ENCODE measurements at regions not wholly inside any gene's neighbourhood (a gene's known extent, or its start where the extent isn't known, plus 50 kb on each side); places are given as distances from the start of the nearest gene placed in this dataset.

- Mint-ChIP-seq H3K4me3 (no peak overlapping the region), H3K9me3 (no peaks in the 10 kb centered on the region), H3K36me3 (no peaks in the 10 kb centered on the region), H3K4me1 (peaks cover 3% of the 10 kb centered on the region), H3K27ac (no peak overlapping the region), H3K27me3 (ENCODE audit: low read depth) (no peaks in the 10 kb centered on the region)
- TF ChIP-seq CTCF (IDR thresholded peaks at IDR 0.05; ENCODE audit: unreplicated experiment): no peak
- no peak for DNase-seq (ENCODE audit: low spot score in 2 of 2, unreplicated experiment in 2 of 2)
These were observed 337.6 kb downstream of the CDC14C start for GRCh38 chr7:49261928-49262327.

- no peaks in the 10 kb centered on the region for H3K36me3 Mint-ChIP-seq
- DNase-seq (ENCODE audit: low spot score in 2 of 2, unreplicated experiment in 2 of 2): no peak
- H3K4me1 Mint-ChIP-seq: peaks cover 3% of the 10 kb centered on the region
- H3K27ac Mint-ChIP-seq: no peak overlapping the region
- TF ChIP-seq CTCF (IDR thresholded peaks at IDR 0.05; ENCODE audit: unreplicated experiment): no peak
- no peaks in the 10 kb centered on the region for H3K9me3 Mint-ChIP-seq
- no peak overlapping the region for H3K4me3 Mint-ChIP-seq
- H3K27me3 Mint-ChIP-seq (ENCODE audit: low read depth): no peaks in the 10 kb centered on the region
These were observed 340.2 kb downstream of the CDC14C start for GRCh38 chr7:49264530-49264929.

GRCh38 chr7:49273897-49274296, 349.6 kb downstream of the CDC14C start:
- Mint-ChIP-seq H3K36me3 (no peaks in the 10 kb centered on the region), H3K4me3 (no peak overlapping the region), H3K9me3 (no peaks in the 10 kb centered on the region), H3K27ac (no peak overlapping the region), H3K27me3 (ENCODE audit: low read depth) (peaks cover 4% of the 10 kb centered on the region), H3K4me1 (no peaks in the 10 kb centered on the region)
- DNase-seq (ENCODE audit: low spot score in 2 of 2, unreplicated experiment in 2 of 2): no peak
- TF ChIP-seq CTCF (IDR thresholded peaks at IDR 0.05; ENCODE audit: unreplicated experiment): no peak

GRCh38 chr7:49279891-49280290, 355.5 kb downstream of the CDC14C start:
- DNase-seq (ENCODE audit: low spot score in 2 of 2, unreplicated experiment in 2 of 2): no peak
- Mint-ChIP-seq H3K4me1 (no peaks in the 10 kb centered on the region), H3K4me3 (no peak overlapping the region), H3K27ac (no peak overlapping the region), H3K27me3 (ENCODE audit: low read depth) (no peaks in the 10 kb centered on the region), H3K9me3 (no peaks in the 10 kb centered on the region), H3K36me3 (no peaks in the 10 kb centered on the region)
- no peak for TF ChIP-seq CTCF (IDR thresholded peaks at IDR 0.05; ENCODE audit: unreplicated experiment)

- Mint-ChIP-seq H3K4me3 (no peak overlapping the region), H3K36me3 (no peaks in the 10 kb centered on the region), H3K9me3 (no peaks in the 10 kb centered on the region), H3K27ac (no peak overlapping the region), H3K4me1 (peaks cover 9% of the 10 kb centered on the region), H3K27me3 (ENCODE audit: low read depth) (peaks cover 2% of the 10 kb centered on the region)
- TF ChIP-seq CTCF (IDR thresholded peaks at IDR 0.05; ENCODE audit: unreplicated experiment): no peak
- no peak for DNase-seq (ENCODE audit: low spot score in 2 of 2, unreplicated experiment in 2 of 2)
These were observed 363.3 kb downstream of the CDC14C start for GRCh38 chr7:49287653-49288052.

GRCh38 chr7:49294611-49295010, 370.3 kb downstream of the CDC14C start:
- no peak for DNase-seq (ENCODE audit: low spot score in 2 of 2, unreplicated experiment in 2 of 2)
- no peak for TF ChIP-seq CTCF (IDR thresholded peaks at IDR 0.05; ENCODE audit: unreplicated experiment)
- no peak overlapping the region for H3K4me3 Mint-ChIP-seq
- H3K27me3 Mint-ChIP-seq (ENCODE audit: low read depth): peaks cover under 1% of the 10 kb centered on the region
- H3K36me3 Mint-ChIP-seq: no peaks in the 10 kb centered on the region
- H3K4me1 Mint-ChIP-seq: peaks cover 9% of the 10 kb centered on the region
- H3K9me3 Mint-ChIP-seq: peaks cover 10% of the 10 kb centered on the region
- no peak overlapping the region for H3K27ac Mint-ChIP-seq

All from mesothelial cell of epicardium (in vitro differentiated cells).